ENCODE measurements at regions not wholly inside any gene's neighbourhood (a gene's known extent, or its start where the extent isn't known, plus 50 kb on each side); places are given as distances from the start of the nearest gene placed in this dataset.
"Not testable (repeated sequence)": the region's sequence is repeated elsewhere in the genome, so short reads cannot be mapped to it uniquely, and the experiment has no call there.

GRCh38 chr12:97616946-97617345, 154.3 kb downstream of the RMST start:
- DNase-seq, result no peak

GRCh38 chr12:97628962-97629361, 166.4 kb downstream of the RMST start:
- DNase-seq, result no peak

- no peak for DNase-seq
These were observed 166.8 kb downstream of the RMST start for GRCh38 chr12:97629382-97629781.

GRCh38 chr12:97630356-97630755, 167.8 kb downstream of the RMST start:
- DNase-seq, result no peak

GRCh38 chr12:97630875-97631274, 168.3 kb downstream of the RMST start:
- DNase-seq, result no peak

- DNase-seq, result no peak
These were observed 175.2 kb downstream of the RMST start for GRCh38 chr12:97637770-97638169.

GRCh38 chr12:97638739-97639138, 176.1 kb downstream of the RMST start:
- no peak for DNase-seq

GRCh38 chr12:97639702-97640101, 177.1 kb downstream of the RMST start:
- no peak for DNase-seq

GRCh38 chr12:97640826-97641225, 178.2 kb downstream of the RMST start:
- no peak for DNase-seq

GRCh38 chr12:97642911-97643310, 180.3 kb downstream of the RMST start:
- no peak for DNase-seq

- DNase-seq, result no peak
These were observed 181.3 kb downstream of the RMST start for GRCh38 chr12:97643924-97644323.

GRCh38 chr12:97645726-97646125, 183.1 kb downstream of the RMST start:
- DNase-seq, result no peak

GRCh38 chr12:97647142-97647541, 184.5 kb downstream of the RMST start:
- no peak for DNase-seq

- no peak for DNase-seq
These were observed 187.6 kb downstream of the RMST start for GRCh38 chr12:97650242-97650641.

GRCh38 chr12:97656548-97656947, 193.9 kb downstream of the RMST start:
- not testable (repeated sequence) for DNase-seq

GRCh38 chr12:97659117-97659880, 196.7 kb downstream of the RMST start:
- DNase-seq, result no peak

- DNase-seq, result no peak
These were observed 203.7 kb downstream of the RMST start for GRCh38 chr12:97666263-97666662.

- DNase-seq, result no peak
These were observed 210.3 kb downstream of the RMST start for GRCh38 chr12:97672870-97673269.

GRCh38 chr12:97680751-97681150, 218.1 kb downstream of the RMST start:
- no peak for DNase-seq

GRCh38 chr12:97681612-97682504, 219.3 kb downstream of the RMST start:
- no peak for DNase-seq

- no peak for DNase-seq
These were observed 222.8 kb downstream of the RMST start for GRCh38 chr12:97685360-97685759.

- DNase-seq, result no peak
These were observed 239.3 kb downstream of the RMST start for GRCh38 chr12:97701901-97702300.

- DNase-seq, result no peak
These were observed 248.8 kb downstream of the RMST start for GRCh38 chr12:97711392-97711791.

GRCh38 chr12:97713270-97713669, 250.7 kb downstream of the RMST start:
- no peak for DNase-seq
